Lung (tissue), 11 donors: ENCODE measurements at regions not wholly inside any gene's neighbourhood (a gene's known extent, or its start where the extent isn't known, plus 50 kb on each side); places are given as distances from the start of the nearest gene placed in this dataset.

Source experiments
- ATAC-seq: fragments of 200-7000 bp; cut with Tn5 transposase; one replicate; pipeline ENCODE4 v1.9.1; 2020; ENCODE audit warnings: moderate number of reproducible peaks; ENCODE audit not compliant: insufficient read depth, low FRiP score
- DNase-seq, 3 donors: peaks; one replicate each; pipeline ENCODE4 v3.0.0-alpha.2; 2013 to 2017
- H3K27ac ChIP-seq, 2 donors: one replicate each; pipeline ENCODE4 v1.5.1; 2013; ENCODE audit warnings: mild to moderate bottlenecking in 2 of 2, moderate library complexity in 2 of 2, control low read depth in 1 of 2, inconsistent platforms in 1 of 2, low read depth in 1 of 2, low read length in 1 of 2
- H3K27me3 ChIP-seq, 3 donors: one replicate each; pipeline ENCODE4 v1.5.1; 2013; ENCODE audit warnings: low read length in 2 of 3; ENCODE audit not compliant: control insufficient read depth in 3 of 3, insufficient read depth in 3 of 3
- H3K36me3 ChIP-seq, 4 donors: one replicate each; pipeline ENCODE4 v1.5.1; 2013; ENCODE audit warnings: low read length in 4 of 4, mild to moderate bottlenecking in 1 of 4, moderate library complexity in 1 of 4; ENCODE audit not compliant: control insufficient read depth in 4 of 4, insufficient read depth in 4 of 4
- H3K4me1 ChIP-seq, 5 donors: one replicate each; pipeline ENCODE4 v1.5.1; 2013; ENCODE audit warnings: low read length in 5 of 5, mild to moderate bottlenecking in 2 of 5, moderate library complexity in 1 of 5; ENCODE audit not compliant: control insufficient read depth in 5 of 5, insufficient read depth in 5 of 5
- H3K4me3 ChIP-seq: one replicate; pipeline ENCODE4 v1.5.1; 2013; ENCODE audit warnings: mild to moderate bottlenecking, control low read depth, moderate library complexity
- H3K9ac ChIP-seq, 2 donors: one replicate each; pipeline ENCODE4 v1.5.1; 2013; ENCODE audit warnings: low read length in 2 of 2, control low read depth in 1 of 2; ENCODE audit not compliant: insufficient read depth in 1 of 2
- H3K9me3 ChIP-seq, 4 donors: one replicate each; pipeline ENCODE4 v1.5.1; 2013; ENCODE audit warnings: low read length in 3 of 4, mild to moderate bottlenecking in 1 of 4, moderate library complexity in 1 of 4; ENCODE audit not compliant: control insufficient read depth in 4 of 4, insufficient read depth in 3 of 4
- WGBS, 2 donors: extraction: QIAGEN DNeasy Blood & Tissue Kit; methylation state at CpG; one replicate each; pipeline ENCODE4 v1.1.7; 2013; 5-methylcytosine and 5-hydroxymethylcytosine counted together
- TF ChIP-seq, protein P1 (sequence below): IDR thresholded peaks from 2 replicates; pipeline ENCODE4 v1.5.1; 2012; ENCODE audit warnings: mild to moderate bottlenecking; ENCODE audit errors: control extremely low read depth, extremely low read depth
- donor health status: control.
- donor health status: control.
- donor health status: Bipolar disorder and iron deficiency.
- donor health status: healthy.
- donor health status: DM: yes; HTN: yes; CAD: no.

GRCh38 chr17:45577571-45578279 lies 87.2 kb upstream of the PLEKHM1 start:
- Histone ChIP-seq H3K27ac (no peak overlapping the region), H3K27me3 (no peaks in the 10 kb centered on the region), H3K9ac (no peak overlapping the region), H3K4me3 (no peak overlapping the region), H3K4me1 (peaks cover 0 to 8% (median 2%) of the 10 kb centered on the region in 5 donors), H3K36me3 (peaks cover 0 to 2% (median 0%) of the 10 kb centered on the region in 4 donors), H3K9me3 (no peaks in the 10 kb centered on the region)
- WGBS, 2 donors, result 61 to 78% methylated on average over 6 of the region's 6 CpGs
- DNase-seq (no peak), ATAC-seq (no peak)
- TF ChIP-seq, protein P1, sequence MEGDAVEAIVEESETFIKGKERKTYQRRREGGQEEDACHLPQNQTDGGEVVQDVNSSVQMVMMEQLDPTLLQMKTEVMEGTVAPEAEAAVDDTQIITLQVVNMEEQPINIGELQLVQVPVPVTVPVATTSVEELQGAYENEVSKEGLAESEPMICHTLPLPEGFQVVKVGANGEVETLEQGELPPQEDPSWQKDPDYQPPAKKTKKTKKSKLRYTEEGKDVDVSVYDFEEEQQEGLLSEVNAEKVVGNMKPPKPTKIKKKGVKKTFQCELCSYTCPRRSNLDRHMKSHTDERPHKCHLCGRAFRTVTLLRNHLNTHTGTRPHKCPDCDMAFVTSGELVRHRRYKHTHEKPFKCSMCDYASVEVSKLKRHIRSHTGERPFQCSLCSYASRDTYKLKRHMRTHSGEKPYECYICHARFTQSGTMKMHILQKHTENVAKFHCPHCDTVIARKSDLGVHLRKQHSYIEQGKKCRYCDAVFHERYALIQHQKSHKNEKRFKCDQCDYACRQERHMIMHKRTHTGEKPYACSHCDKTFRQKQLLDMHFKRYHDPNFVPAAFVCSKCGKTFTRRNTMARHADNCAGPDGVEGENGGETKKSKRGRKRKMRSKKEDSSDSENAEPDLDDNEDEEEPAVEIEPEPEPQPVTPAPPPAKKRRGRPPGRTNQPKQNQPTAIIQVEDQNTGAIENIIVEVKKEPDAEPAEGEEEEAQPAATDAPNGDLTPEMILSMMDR, result no peak

- H3K4me3 ChIP-seq, result no peak overlapping the region
- peaks cover 0 to 2% (median 0%) of the 10 kb centered on the region in 4 donors for H3K36me3 ChIP-seq
- WGBS, 2 donors, result 90 to 94% methylated on average over 10 of the region's 10 CpGs
- no peak overlapping the region for H3K9ac ChIP-seq
- peaks cover 0 to 17% (median 3%) of the 10 kb centered on the region in 5 donors for H3K4me1 ChIP-seq
- ATAC-seq, result no peak
- H3K27ac ChIP-seq, result peak overlapping the region in 1 of 2 donors; percentile 55
- H3K27me3 ChIP-seq, result no peaks in the 10 kb centered on the region
- TF ChIP-seq, protein P1, result no peak
- no peaks in the 10 kb centered on the region for H3K9me3 ChIP-seq
- DNase-seq, result no peak
Observed at GRCh38 chr17:45578516-45579455, 88.3 kb upstream of the PLEKHM1 start.

DNA sequence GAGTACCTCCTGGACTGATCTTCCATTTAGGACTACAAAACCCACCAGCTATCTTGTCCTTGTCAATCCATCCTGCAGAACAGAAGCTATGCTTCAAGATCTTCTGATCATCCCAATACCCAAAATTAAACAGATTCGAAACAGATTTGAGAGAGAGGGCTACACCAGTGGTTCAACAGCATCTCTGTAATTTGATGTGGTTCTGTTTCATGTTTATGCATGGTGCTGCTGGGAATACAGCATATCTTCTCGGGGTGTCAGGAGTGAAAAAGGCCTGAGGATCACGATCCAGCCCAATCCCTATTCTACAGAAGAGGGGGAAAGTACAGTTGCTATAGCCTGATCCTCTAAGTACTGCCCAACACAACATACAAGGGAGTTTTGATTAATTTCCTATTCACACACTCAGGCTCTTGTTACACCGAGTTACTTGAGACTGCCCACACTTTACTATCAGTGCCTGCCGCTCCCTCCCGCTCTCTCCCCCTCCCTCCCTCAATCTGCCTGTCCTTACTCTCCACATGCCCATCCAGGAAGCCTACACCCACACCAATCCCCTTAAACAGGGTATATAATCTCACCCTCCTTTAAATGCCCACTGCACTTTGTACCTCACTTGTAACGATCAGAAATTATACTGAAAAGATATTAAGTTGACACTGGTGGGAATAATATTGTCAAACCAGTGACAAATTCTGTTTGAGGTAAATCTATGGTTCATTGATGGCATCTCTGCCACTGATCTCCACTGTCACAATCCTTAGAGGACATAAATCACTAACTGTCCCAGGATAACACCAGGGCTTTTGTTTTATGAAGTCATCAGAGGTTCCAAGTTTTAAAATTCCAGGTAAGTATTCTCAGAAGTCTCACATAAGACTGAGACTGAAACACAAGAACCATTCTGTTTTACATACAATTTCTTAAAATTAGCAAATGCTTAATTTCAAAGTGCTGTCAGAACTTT lies 89.3 kb upstream of the PLEKHM1 start:
- Histone ChIP-seq H3K9ac (no peak overlapping the region), H3K36me3 (peaks cover 0 to 2% (median under 1%) of the 10 kb centered on the region in 4 donors), H3K4me3 (no peak overlapping the region), H3K4me1 (peaks cover 0 to 14% (median 3%) of the 10 kb centered on the region in 5 donors), H3K9me3 (no peaks in the 10 kb centered on the region), H3K27me3 (no peaks in the 10 kb centered on the region), H3K27ac (no peak overlapping the region)
- 85 to 92% methylated on average over 7 of the region's 7 CpGs for WGBS, 2 donors
- DNase-seq (no peak), ATAC-seq (no peak)
- TF ChIP-seq, protein P1, result no peak
